ENCODE measurements at regions not wholly inside any gene's neighbourhood (a gene's known extent, or its start where the extent isn't known, plus 50 kb on each side); places are given as distances from the start of the nearest gene placed in this dataset.

DNA sequence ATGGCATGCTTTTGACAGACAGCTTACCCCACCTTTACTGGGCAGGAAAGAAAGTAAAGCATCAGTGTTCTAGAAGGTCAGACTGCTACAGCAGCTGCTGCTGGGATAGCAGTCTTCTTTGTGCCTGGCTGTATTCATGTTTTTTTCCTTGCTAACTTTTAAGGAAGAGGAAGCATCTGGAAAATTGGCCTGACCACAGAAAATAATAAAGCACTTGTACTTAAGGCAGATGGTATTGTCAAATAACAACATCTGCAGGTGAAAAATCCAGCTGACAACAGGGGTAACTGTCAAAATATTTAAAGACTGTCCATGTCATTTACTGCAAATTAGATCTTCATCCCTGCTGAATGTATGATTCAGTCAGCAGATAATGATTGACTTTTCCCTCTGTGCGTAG is 229.0 kb downstream of the OXSM start:
- TF ChIP-seq, protein P1, sequence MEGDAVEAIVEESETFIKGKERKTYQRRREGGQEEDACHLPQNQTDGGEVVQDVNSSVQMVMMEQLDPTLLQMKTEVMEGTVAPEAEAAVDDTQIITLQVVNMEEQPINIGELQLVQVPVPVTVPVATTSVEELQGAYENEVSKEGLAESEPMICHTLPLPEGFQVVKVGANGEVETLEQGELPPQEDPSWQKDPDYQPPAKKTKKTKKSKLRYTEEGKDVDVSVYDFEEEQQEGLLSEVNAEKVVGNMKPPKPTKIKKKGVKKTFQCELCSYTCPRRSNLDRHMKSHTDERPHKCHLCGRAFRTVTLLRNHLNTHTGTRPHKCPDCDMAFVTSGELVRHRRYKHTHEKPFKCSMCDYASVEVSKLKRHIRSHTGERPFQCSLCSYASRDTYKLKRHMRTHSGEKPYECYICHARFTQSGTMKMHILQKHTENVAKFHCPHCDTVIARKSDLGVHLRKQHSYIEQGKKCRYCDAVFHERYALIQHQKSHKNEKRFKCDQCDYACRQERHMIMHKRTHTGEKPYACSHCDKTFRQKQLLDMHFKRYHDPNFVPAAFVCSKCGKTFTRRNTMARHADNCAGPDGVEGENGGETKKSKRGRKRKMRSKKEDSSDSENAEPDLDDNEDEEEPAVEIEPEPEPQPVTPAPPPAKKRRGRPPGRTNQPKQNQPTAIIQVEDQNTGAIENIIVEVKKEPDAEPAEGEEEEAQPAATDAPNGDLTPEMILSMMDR (IDR thresholded peaks at IDR 0.05) = no peak
- TF ChIP-seq POLR2A (IDR thresholded peaks at IDR 0.05) = no peak
- TF ChIP-seq EP300 (IDR thresholded peaks at IDR 0.05) = no peak

All from tibial nerve (tissue), 4 donors.